ENCODE measurements at regions not wholly inside any gene's neighbourhood (a gene's known extent, or its start where the extent isn't known, plus 50 kb on each side); places are given as distances from the start of the nearest gene placed in this dataset.

DNA sequence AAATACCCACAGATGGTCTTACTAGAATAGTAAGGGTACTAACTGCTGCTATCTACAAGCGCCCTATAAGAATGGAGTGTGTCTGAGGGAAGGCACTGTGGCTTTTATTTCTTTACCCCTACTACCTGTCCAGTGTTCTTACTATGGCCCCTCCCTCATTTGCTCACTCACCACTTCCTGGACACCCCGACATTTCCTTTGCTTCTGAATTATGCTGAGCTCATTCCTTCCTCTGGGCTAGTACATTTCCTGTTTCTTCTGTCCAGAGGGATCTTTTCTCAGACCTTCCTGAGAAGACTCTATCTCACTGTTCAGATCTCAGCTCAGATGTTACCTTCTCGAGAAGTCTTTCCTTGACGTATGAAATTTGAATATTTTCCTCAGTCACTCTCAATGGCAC lies 192.1 kb upstream of the DAB1 start:
- Mint-ChIP-seq H3K9me3 (ENCODE audit: low read depth) (no peaks in the 10 kb centered on the region), H3K36me3 (ENCODE audit: low read depth) (no peaks in the 10 kb centered on the region), H3K4me1 (ENCODE audit: low read depth) (no peaks in the 10 kb centered on the region), H3K4me3 (ENCODE audit: unreplicated experiment) (no peak overlapping the region), H3K27ac (ENCODE audit: unreplicated experiment) (no peak overlapping the region), H3K27me3 (ENCODE audit: low read depth) (no peaks in the 10 kb centered on the region)
- TF ChIP-seq, protein P1, sequence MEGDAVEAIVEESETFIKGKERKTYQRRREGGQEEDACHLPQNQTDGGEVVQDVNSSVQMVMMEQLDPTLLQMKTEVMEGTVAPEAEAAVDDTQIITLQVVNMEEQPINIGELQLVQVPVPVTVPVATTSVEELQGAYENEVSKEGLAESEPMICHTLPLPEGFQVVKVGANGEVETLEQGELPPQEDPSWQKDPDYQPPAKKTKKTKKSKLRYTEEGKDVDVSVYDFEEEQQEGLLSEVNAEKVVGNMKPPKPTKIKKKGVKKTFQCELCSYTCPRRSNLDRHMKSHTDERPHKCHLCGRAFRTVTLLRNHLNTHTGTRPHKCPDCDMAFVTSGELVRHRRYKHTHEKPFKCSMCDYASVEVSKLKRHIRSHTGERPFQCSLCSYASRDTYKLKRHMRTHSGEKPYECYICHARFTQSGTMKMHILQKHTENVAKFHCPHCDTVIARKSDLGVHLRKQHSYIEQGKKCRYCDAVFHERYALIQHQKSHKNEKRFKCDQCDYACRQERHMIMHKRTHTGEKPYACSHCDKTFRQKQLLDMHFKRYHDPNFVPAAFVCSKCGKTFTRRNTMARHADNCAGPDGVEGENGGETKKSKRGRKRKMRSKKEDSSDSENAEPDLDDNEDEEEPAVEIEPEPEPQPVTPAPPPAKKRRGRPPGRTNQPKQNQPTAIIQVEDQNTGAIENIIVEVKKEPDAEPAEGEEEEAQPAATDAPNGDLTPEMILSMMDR (IDR thresholded peaks at IDR 0.05): no peak
- no peak for DNase-seq (ENCODE audit: low spot score)

GRCh38 chr1:57612833-57613232 lies 189.0 kb upstream of the DAB1 start:
- no peaks in the 10 kb centered on the region for H3K27me3 Mint-ChIP-seq (ENCODE audit: low read depth)
- H3K36me3 Mint-ChIP-seq (ENCODE audit: low read depth): no peaks in the 10 kb centered on the region
- H3K9me3 Mint-ChIP-seq (ENCODE audit: low read depth): no peaks in the 10 kb centered on the region
- no peak overlapping the region for H3K27ac Mint-ChIP-seq (ENCODE audit: unreplicated experiment)
- no peak overlapping the region for H3K4me3 Mint-ChIP-seq (ENCODE audit: unreplicated experiment)
- TF ChIP-seq, protein P1 (IDR thresholded peaks at IDR 0.05): no peak
- H3K4me1 Mint-ChIP-seq (ENCODE audit: low read depth): no peaks in the 10 kb centered on the region
- no peak for DNase-seq (ENCODE audit: low spot score)

DNA sequence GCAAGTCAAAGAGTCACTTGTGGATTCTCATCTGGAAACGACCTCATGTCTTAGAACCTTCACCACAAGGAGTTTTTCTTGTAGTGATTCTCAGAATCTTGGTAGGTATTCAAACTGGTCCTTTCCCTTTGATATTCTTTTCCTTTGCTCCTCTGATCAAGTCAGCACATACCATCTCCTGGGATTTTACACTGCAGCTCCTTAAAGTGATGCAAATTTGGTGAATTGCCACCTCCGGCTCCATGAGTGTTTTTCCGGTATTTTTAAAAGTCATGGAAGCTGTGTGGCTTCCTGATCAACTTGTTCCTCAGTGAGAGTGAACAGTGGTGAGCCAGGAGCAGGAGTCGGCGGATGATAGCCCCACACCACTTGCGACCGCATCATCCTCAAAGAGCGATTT lies 182.1 kb upstream of the DAB1 start:
- TF ChIP-seq, protein P1 (IDR thresholded peaks at IDR 0.05): no peak
- Mint-ChIP-seq H3K27ac (ENCODE audit: unreplicated experiment) (no peak overlapping the region), H3K27me3 (ENCODE audit: low read depth) (no peaks in the 10 kb centered on the region), H3K4me1 (ENCODE audit: low read depth) (no peaks in the 10 kb centered on the region), H3K36me3 (ENCODE audit: low read depth) (no peaks in the 10 kb centered on the region), H3K9me3 (ENCODE audit: low read depth) (no peaks in the 10 kb centered on the region), H3K4me3 (ENCODE audit: unreplicated experiment) (no peak overlapping the region)
- no peak for DNase-seq (ENCODE audit: low spot score)

GRCh38 chr1:57603696-57604095 lies 179.8 kb upstream of the DAB1 start:
- TF ChIP-seq, protein P1 (IDR thresholded peaks at IDR 0.05): no peak

GRCh38 chr1:57600424-57600823 lies 176.6 kb upstream of the DAB1 start:
- H3K27ac Mint-ChIP-seq (ENCODE audit: unreplicated experiment): no peak overlapping the region
- TF ChIP-seq, protein P1 (IDR thresholded peaks at IDR 0.05): no peak
- H3K4me1 Mint-ChIP-seq (ENCODE audit: low read depth): peaks cover 18% of the 10 kb centered on the region

More at GRCh38 chr1:57603696-57604095, 179.8 kb upstream of the DAB1 start:
- Mint-ChIP-seq H3K27me3 (ENCODE audit: low read depth) (no peaks in the 10 kb centered on the region), H3K9me3 (ENCODE audit: low read depth) (no peaks in the 10 kb centered on the region), H3K4me1 (ENCODE audit: low read depth) (peaks cover 14% of the 10 kb centered on the region), H3K27ac (ENCODE audit: unreplicated experiment) (no peak overlapping the region), H3K4me3 (ENCODE audit: unreplicated experiment) (no peak overlapping the region), H3K36me3 (ENCODE audit: low read depth) (no peaks in the 10 kb centered on the region)
- DNase-seq (ENCODE audit: low spot score): no peak

More at GRCh38 chr1:57600424-57600823, 176.6 kb upstream of the DAB1 start:
- Mint-ChIP-seq H3K9me3 (ENCODE audit: low read depth) (no peaks in the 10 kb centered on the region), H3K27me3 (ENCODE audit: low read depth) (no peaks in the 10 kb centered on the region), H3K36me3 (ENCODE audit: low read depth) (no peaks in the 10 kb centered on the region), H3K4me3 (ENCODE audit: unreplicated experiment) (no peak overlapping the region)
- DNase-seq (ENCODE audit: low spot score): no peak

Measured in chondrocyte (in vitro differentiated cells).